LNCaP clone FGC (cell line): ENCODE measurements at regions not wholly inside any gene's neighbourhood (a gene's known extent, or its start where the extent isn't known, plus 50 kb on each side); places are given as distances from the start of the nearest gene placed in this dataset.

Source experiments
- DNase-seq: peaks from one replicate; pipeline ENCODE4 v3.0.0-alpha.2; 2011; ENCODE audit warnings: low read depth
- H3K4me3 ChIP-seq: 2 replicates; pipeline ENCODE4 v1.5.1; 2011; ENCODE audit warnings: mild to moderate bottlenecking, low read depth, low read length, control low read depth
- CTCF ChIP-seq: IDR thresholded peaks from 2 replicates; pipeline ENCODE4 v1.5.1; 2012; ENCODE audit warnings: mild to moderate bottlenecking; ENCODE audit not compliant: control insufficient read depth, insufficient read depth; ENCODE audit errors: extremely low read depth

GRCh38 chr1:55426156-55426555 lies 211.0 kb upstream of the USP24 start:
- no peak for TF ChIP-seq CTCF
- H3K4me3 ChIP-seq: no peak overlapping the region
- DNase-seq: no peak

- no peak for TF ChIP-seq CTCF
Measured at GRCh38 chr1:55425310-55425930, 210.3 kb upstream of the USP24 start.

GRCh38 chr1:55423376-55423775 lies 208.2 kb upstream of the USP24 start:
- TF ChIP-seq CTCF: no peak
- no peak overlapping the region for H3K4me3 ChIP-seq
- no peak for DNase-seq

More at GRCh38 chr1:55425310-55425930, 210.3 kb upstream of the USP24 start:
- no peak overlapping the region for H3K4me3 ChIP-seq
- DNase-seq: no peak

- H3K4me3 ChIP-seq: no peak overlapping the region
- no peak for TF ChIP-seq CTCF
- DNase-seq: no peak
Measured at GRCh38 chr1:55420929-55421716, 206.0 kb upstream of the USP24 start.

GRCh38 chr1:55420026-55420425 lies 204.9 kb upstream of the USP24 start:
- no peak overlapping the region for H3K4me3 ChIP-seq
- no peak for DNase-seq
- TF ChIP-seq CTCF: no peak

GRCh38 chr1:55418208-55419000 lies 203.2 kb upstream of the USP24 start:
- no peak for DNase-seq
- TF ChIP-seq CTCF: no peak
- H3K4me3 ChIP-seq: no peak overlapping the region
